ENCODE measurements at regions not wholly inside any gene's neighbourhood (a gene's known extent, or its start where the extent isn't known, plus 50 kb on each side); places are given as distances from the start of the nearest gene placed in this dataset.

- no peak for DNase-seq (ENCODE audit: low spot score in 2 of 2)
- Histone ChIP-seq H3K4me3 (no peak overlapping the region), H3K9me3 (peaks cover 0 to 11% (median 0%) of the 10 kb centered on the region in 4 donors), H3K4me1 (no peaks in the 10 kb centered on the region), H3K27ac (no peak overlapping the region), H3K36me3 (no peaks in the 10 kb centered on the region), H3K27me3 (no peaks in the 10 kb centered on the region)
- no peak for TF ChIP-seq CTCF (IDR thresholded peaks at IDR 0.05)
- no peak for TF ChIP-seq POLR2A (IDR thresholded peaks at IDR 0.05)
- no peak for TF ChIP-seq EP300 (IDR thresholded peaks at IDR 0.05)
These were observed 96.9 kb downstream of the SOX4 start for GRCh38 chr6:21690489-21690888.

GRCh38 chr6:21691685-21692346 lies 98.3 kb downstream of the SOX4 start:
- TF ChIP-seq POLR2A (IDR thresholded peaks at IDR 0.05) (no peak), EP300 (IDR thresholded peaks at IDR 0.05) (no peak), CTCF (IDR thresholded peaks at IDR 0.05) (no peak)
- H3K36me3 ChIP-seq = no peaks in the 10 kb centered on the region
- no peaks in the 10 kb centered on the region for H3K4me1 ChIP-seq
- no peak overlapping the region for H3K27ac ChIP-seq
- 81 to 86% methylated on average over 5 of the region's 5 CpGs for WGBS, 2 donors
- peaks cover 0 to 11% (median 0%) of the 10 kb centered on the region in 4 donors for H3K9me3 ChIP-seq
- no peak for DNase-seq (ENCODE audit: low spot score in 2 of 2)
- H3K4me3 ChIP-seq = no peak overlapping the region
- no peaks in the 10 kb centered on the region for H3K27me3 ChIP-seq

GRCh38 chr6:21692721-21693120 lies 99.2 kb downstream of the SOX4 start:
- H3K36me3 ChIP-seq = no peaks in the 10 kb centered on the region
- no peaks in the 10 kb centered on the region for H3K4me1 ChIP-seq
- H3K9me3 ChIP-seq = peaks cover 0 to 7% (median 0%) of the 10 kb centered on the region in 4 donors
- H3K4me3 ChIP-seq = no peak overlapping the region
- no peak overlapping the region for H3K27ac ChIP-seq
- DNase-seq (ENCODE audit: low spot score in 2 of 2) = no peak
- no peak for TF ChIP-seq CTCF (IDR thresholded peaks at IDR 0.05)
- TF ChIP-seq POLR2A (IDR thresholded peaks at IDR 0.05) = no peak
- TF ChIP-seq EP300 (IDR thresholded peaks at IDR 0.05) = no peak
- 68 to 71% methylated on average over 1 of the region's 1 CpG for WGBS, 2 donors
- H3K27me3 ChIP-seq = no peaks in the 10 kb centered on the region

- TF ChIP-seq EP300 (IDR thresholded peaks at IDR 0.05) (no peak), POLR2A (IDR thresholded peaks at IDR 0.05) (no peak), CTCF (IDR thresholded peaks at IDR 0.05) (no peak)
- H3K9me3 ChIP-seq = no peaks in the 10 kb centered on the region
- 86 to 91% methylated on average over 2 of the region's 2 CpGs for WGBS, 2 donors
- H3K36me3 ChIP-seq = no peaks in the 10 kb centered on the region
- H3K27ac ChIP-seq = no peak overlapping the region
- DNase-seq (ENCODE audit: low spot score in 2 of 2) = no peak
- no peak overlapping the region for H3K4me3 ChIP-seq
- H3K27me3 ChIP-seq = no peaks in the 10 kb centered on the region
- no peaks in the 10 kb centered on the region for H3K4me1 ChIP-seq
These were observed 100.6 kb downstream of the SOX4 start for GRCh38 chr6:21694168-21694567.

- no peak for DNase-seq (ENCODE audit: low spot score in 2 of 2)
- TF ChIP-seq EP300 (IDR thresholded peaks at IDR 0.05) = no peak
- H3K27ac ChIP-seq = no peak overlapping the region
- no peaks in the 10 kb centered on the region for H3K36me3 ChIP-seq
- 33 to 38% methylated on average over 3 of the region's 3 CpGs for WGBS, 2 donors
- no peaks in the 10 kb centered on the region for H3K9me3 ChIP-seq
- no peak overlapping the region for H3K4me3 ChIP-seq
- H3K27me3 ChIP-seq = no peaks in the 10 kb centered on the region
- H3K4me1 ChIP-seq = peaks cover 0 to 11% (median 4%) of the 10 kb centered on the region in 4 donors
These were observed 114.2 kb downstream of the SOX4 start for GRCh38 chr6:21707524-21708319.
